Esophagus squamous epithelium (tissue), 5 donors: ENCODE measurements at regions not wholly inside any gene's neighbourhood (a gene's known extent, or its start where the extent isn't known, plus 50 kb on each side); places are given as distances from the start of the nearest gene placed in this dataset.
"Not testable (repeated sequence)": the region's sequence is repeated elsewhere in the genome, so short reads cannot be mapped to it uniquely, and the experiment has no call there.

Experiments
- DNase-seq: peaks from one replicate; lab custom pipeline; 2025; lab: John Stamatoyannopoulos, UW
- H3K27ac ChIP-seq, 4 donors: fragments of 200-600 bp; sonication (generic); one replicate each; pipeline ENCODE4 v1.5.1; 2016 to 2019; ENCODE audit warnings: mild to moderate bottlenecking in 1 of 4
- H3K27me3 ChIP-seq, 4 donors: fragments of 200-600 bp; sonication (generic); 1 replicate in 3 of 4; 2 replicates in 1 of 4; pipeline versions ENCODE4 v1.5.1 to v1.6.0; 2017 to 2021; ENCODE audit warnings: antibody characterized with exemption in 1 of 4
- H3K36me3 ChIP-seq, 3 donors: fragments of 200-600 bp; sonication (generic); one replicate each; pipeline ENCODE4 v1.5.1; 2016 to 2019
- H3K4me1 ChIP-seq, 3 donors: fragments of 200-600 bp; sonication (generic); one replicate each; pipeline ENCODE4 v1.5.1; 2017 to 2019
- H3K4me3 ChIP-seq, 4 donors: fragments of 200-600 bp; sonication (generic); 1 replicate in 3 of 4; 2 replicates in 1 of 4; pipeline ENCODE4 v1.5.1; 2016 to 2019; ENCODE audit warnings: mild to moderate bottlenecking in 2 of 4, moderate library complexity in 1 of 4
- H3K9me3 ChIP-seq, 3 donors: fragments of 200-600 bp; sonication (generic); one replicate each; pipeline ENCODE4 v1.5.1; 2016 to 2019
- POLR2A ChIP-seq, 4 donors: fragments of 450-650 bp; IDR thresholded peaks; one replicate each; pipeline ENCODE4 v1.6.1; 2017; ENCODE audit warnings: antibody characterized with exemption in 4 of 4, mild to moderate bottlenecking in 4 of 4, moderate library complexity in 3 of 4
- whole genome bisulfite sequencing, 2 donors: methylation state at CpG; one replicate each; pipeline ENCODE4 v1.1.5; 2018; 5-methylcytosine and 5-hydroxymethylcytosine counted together
- intact Hi-C: fragments of 100-400 bp; cut with DNase I; formaldehyde crosslinking; loops from one replicate; pipeline ENCODE4 v1.15.0; 2022
- TF ChIP-seq, protein P1 (sequence below), 6 experiments: fragments of 450-650 bp in 4 of 6; fragments of 200-600 bp in 2 of 6; sonication (generic) in 2 of 6; IDR thresholded peaks; one replicate each; pipeline ENCODE4 v1.5.1; 2016 to 2019; ENCODE audit warnings: antibody characterized with exemption in 6 of 6, mild to moderate bottlenecking in 4 of 6, moderate library complexity in 4 of 6
- donor health status: DM: yes; HTN: yes; CAD: no.

DNA sequence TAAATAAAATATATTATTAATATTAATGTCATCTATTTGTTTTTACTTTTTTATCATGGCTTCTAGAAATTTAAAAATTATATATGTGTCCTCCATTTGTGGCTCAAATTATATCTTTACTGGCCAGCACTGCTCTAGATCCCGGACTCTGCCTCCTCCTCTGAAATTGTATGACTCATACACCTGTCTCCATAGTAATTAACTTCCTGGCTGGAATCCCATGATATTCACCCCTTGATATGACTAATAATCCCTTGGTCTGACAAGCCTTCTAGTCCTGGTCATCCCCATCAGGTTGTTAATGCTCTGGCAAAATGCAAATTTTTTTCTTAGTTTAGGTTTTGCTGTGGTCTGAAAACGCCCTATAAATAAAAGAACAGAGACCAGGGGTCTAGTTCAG lies 116.2 kb downstream of the BMP4 start:
- Histone ChIP-seq H3K27me3 (no peaks in the 10 kb centered on the region), H3K36me3 (no peaks in the 10 kb centered on the region), H3K4me1 (no peaks in the 10 kb centered on the region), H3K4me3 (no peak overlapping the region), H3K27ac (no peak overlapping the region), H3K9me3 (peaks cover 0 to 10% (median 0%) of the 10 kb centered on the region in 3 donors)
- no peak for DNase-seq
- 35 to 60% methylated on average over 2 of the region's 2 CpGs for WGBS, 2 donors
- intact Hi-C loops: no loop called here
- no peak for TF ChIP-seq POLR2A (IDR thresholded peaks at IDR 0.05)
- TF ChIP-seq, protein P1, sequence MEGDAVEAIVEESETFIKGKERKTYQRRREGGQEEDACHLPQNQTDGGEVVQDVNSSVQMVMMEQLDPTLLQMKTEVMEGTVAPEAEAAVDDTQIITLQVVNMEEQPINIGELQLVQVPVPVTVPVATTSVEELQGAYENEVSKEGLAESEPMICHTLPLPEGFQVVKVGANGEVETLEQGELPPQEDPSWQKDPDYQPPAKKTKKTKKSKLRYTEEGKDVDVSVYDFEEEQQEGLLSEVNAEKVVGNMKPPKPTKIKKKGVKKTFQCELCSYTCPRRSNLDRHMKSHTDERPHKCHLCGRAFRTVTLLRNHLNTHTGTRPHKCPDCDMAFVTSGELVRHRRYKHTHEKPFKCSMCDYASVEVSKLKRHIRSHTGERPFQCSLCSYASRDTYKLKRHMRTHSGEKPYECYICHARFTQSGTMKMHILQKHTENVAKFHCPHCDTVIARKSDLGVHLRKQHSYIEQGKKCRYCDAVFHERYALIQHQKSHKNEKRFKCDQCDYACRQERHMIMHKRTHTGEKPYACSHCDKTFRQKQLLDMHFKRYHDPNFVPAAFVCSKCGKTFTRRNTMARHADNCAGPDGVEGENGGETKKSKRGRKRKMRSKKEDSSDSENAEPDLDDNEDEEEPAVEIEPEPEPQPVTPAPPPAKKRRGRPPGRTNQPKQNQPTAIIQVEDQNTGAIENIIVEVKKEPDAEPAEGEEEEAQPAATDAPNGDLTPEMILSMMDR (IDR thresholded peaks at IDR 0.05): no peak

- WGBS, 2 donors: 77 to 83% methylated on average over 4 of the region's 4 CpGs
- no peak overlapping the region for H3K27ac ChIP-seq
Measured at GRCh38 chr14:53838374-53838773, 118.3 kb downstream of the BMP4 start.

DNA sequence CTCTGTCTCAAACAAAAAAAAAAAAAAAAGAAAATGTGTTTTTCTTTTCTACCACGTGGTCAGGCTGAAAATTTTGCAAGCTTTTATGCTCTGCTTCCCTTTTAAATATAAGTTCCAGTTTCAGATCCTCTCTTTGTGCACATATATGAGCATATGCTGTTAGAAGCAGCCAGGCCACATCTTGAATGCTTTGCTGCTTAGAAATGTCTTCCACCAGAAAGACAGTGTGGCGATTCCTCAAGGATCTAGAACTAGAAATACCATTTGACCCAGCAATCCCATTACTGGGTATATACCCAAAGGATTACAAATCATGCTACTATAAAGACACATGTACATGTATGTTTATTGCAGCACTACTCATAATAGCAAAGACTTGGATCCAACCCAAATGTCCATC lies 119.0 kb downstream of the BMP4 start:
- H3K9me3 ChIP-seq: peaks cover 0 to 10% (median 0%) of the 10 kb centered on the region in 3 donors
- 73 to 75% methylated on average over 2 of the region's 2 CpGs for WGBS, 2 donors
- H3K36me3 ChIP-seq, DNase-seq, H3K4me1 ChIP-seq, H3K27ac ChIP-seq, H3K27me3 ChIP-seq, H3K4me3 ChIP-seq, intact Hi-C loops: not testable (repeated sequence)

More at GRCh38 chr14:53838374-53838773, 118.3 kb downstream of the BMP4 start:
- H3K36me3 ChIP-seq: no peaks in the 10 kb centered on the region
- peaks cover 0 to 10% (median 0%) of the 10 kb centered on the region in 3 donors for H3K9me3 ChIP-seq
- no peak for DNase-seq
- no peaks in the 10 kb centered on the region for H3K27me3 ChIP-seq
- TF ChIP-seq, protein P1 (IDR thresholded peaks at IDR 0.05): no peak
- TF ChIP-seq POLR2A (IDR thresholded peaks at IDR 0.05): no peak
- no peaks in the 10 kb centered on the region for H3K4me1 ChIP-seq
- H3K4me3 ChIP-seq: no peak overlapping the region
- intact Hi-C loops: no loop called here

DNA sequence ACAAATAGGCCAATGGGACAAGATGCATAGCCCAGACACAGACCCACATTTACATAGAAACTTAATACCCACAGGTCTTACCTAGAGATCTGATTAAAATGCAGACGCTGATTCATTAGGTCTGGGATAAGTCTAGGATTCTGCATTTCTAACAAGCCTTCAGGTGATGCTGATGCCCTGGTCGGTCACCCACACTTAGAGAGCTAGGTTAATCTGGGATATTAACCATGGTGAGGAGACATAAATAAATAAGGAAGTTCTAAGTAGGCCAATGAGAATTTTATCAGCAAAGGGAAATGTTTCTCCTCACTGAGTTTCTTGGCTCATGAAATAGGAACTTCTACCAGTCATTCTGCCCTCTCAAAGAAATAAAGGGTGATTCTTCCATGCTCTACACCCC lies 120.1 kb downstream of the BMP4 start:
- no peak overlapping the region for H3K4me3 ChIP-seq
- no peaks in the 10 kb centered on the region for H3K4me1 ChIP-seq
- no peak for DNase-seq
- H3K27ac ChIP-seq: no peak overlapping the region
- TF ChIP-seq, protein P1 (IDR thresholded peaks at IDR 0.05): no peak
- TF ChIP-seq POLR2A (IDR thresholded peaks at IDR 0.05): no peak
- H3K9me3 ChIP-seq: peaks cover 0 to 10% (median 0%) of the 10 kb centered on the region in 3 donors
- H3K27me3 ChIP-seq: no peaks in the 10 kb centered on the region
- 80 to 86% methylated on average over 2 of the region's 2 CpGs for WGBS, 2 donors
- H3K36me3 ChIP-seq: no peaks in the 10 kb centered on the region
- intact Hi-C loops: no loop called here

DNA sequence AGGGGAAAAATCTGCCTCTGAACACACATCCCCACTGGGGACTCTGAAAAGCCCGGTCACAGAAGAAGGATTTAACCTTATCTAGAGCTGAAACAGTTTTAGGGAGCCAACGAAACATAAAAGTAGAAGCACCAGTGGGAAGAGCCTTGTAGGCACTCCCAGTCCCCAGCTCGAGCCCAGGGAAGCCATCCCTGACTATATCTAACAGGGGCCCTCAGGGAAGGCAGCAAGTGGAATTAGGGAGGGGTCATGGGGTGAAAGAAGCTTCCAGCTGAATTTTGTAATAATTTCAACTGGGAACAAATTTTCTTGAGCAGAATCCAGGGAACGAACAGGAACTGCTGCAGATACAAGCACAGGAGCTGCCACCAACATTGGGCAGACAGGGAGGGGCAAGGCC lies 127.8 kb downstream of the BMP4 start:
- Histone ChIP-seq H3K4me3 (no peak overlapping the region), H3K4me1 (no peaks in the 10 kb centered on the region), H3K9me3 (no peaks in the 10 kb centered on the region), H3K36me3 (no peaks in the 10 kb centered on the region), H3K27me3 (no peaks in the 10 kb centered on the region), H3K27ac (no peak overlapping the region)
- 54 to 60% methylated on average over 4 of the region's 4 CpGs for WGBS, 2 donors
- no peak for DNase-seq
- TF ChIP-seq, protein P1 (IDR thresholded peaks at IDR 0.05): no peak
- TF ChIP-seq POLR2A (IDR thresholded peaks at IDR 0.05): no peak
- intact Hi-C loops: no loop called here

GRCh38 chr14:53824061-53824460 lies 132.6 kb downstream of the BMP4 start:
- Histone ChIP-seq H3K27ac (no peak overlapping the region), H3K4me1 (no peaks in the 10 kb centered on the region), H3K9me3 (no peaks in the 10 kb centered on the region), H3K27me3 (no peaks in the 10 kb centered on the region), H3K4me3 (no peak overlapping the region), H3K36me3 (no peaks in the 10 kb centered on the region)
- intact Hi-C loops: no loop called here
- 84 to 85% methylated on average over 1 of the region's 1 CpG for WGBS, 2 donors
- TF ChIP-seq, protein P1 (IDR thresholded peaks at IDR 0.05): no peak
- TF ChIP-seq POLR2A (IDR thresholded peaks at IDR 0.05): no peak
- DNase-seq: no peak
